ENCODE measurements at regions not wholly inside any gene's neighbourhood (a gene's known extent, or its start where the extent isn't known, plus 50 kb on each side); places are given as distances from the start of the nearest gene placed in this dataset.

DNA sequence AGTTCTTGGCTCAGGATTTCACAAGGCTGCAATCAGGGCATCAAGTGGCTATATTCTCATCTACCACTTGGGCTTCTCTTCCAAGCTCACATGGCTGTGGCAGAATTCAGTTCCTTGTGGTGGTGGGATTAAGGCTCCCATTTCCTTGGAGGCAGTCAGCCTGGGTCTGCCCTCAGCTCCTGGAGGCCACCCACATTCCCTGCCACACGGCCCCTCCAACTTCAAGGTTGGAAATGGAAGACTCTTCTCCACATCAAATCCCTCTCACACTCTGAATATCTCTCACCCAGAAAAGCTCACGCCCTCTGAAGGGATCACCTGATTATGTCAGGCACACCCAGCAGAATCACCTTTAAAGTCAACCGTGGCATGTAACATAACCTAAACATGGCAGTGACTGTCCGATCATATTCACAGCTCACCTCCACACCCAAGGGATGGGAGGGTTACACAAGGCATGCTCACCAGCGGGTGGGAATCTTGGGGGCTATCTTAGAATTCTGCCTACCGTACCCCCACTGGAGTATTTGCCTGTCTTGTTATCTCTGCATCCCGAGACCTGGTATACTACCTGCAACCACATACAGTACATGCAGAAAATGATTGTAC, 256.2 kb upstream of the KLHL29 start:
- ChIA-PET CTCF (no interaction called here), POLR2A (no interaction called here), RAD21 (ENCODE audit: low non-redundant PET in 1 of 2, low total read pairs in 2 of 2, uncharacterized antibody in 2 of 2, unreplicated experiment in 2 of 2) (no interaction called here)
- Histone ChIP-seq H3K36me3 (ENCODE audit: control insufficient read depth in 1 of 2, insufficient read depth in 2 of 2, low read length in 2 of 2) (no peaks in the 10 kb centered on the region), H3K27ac (ENCODE audit: low read depth, low read length) (no peak overlapping the region), H3K79me2 (ENCODE audit: insufficient read depth, low read length) (no peaks in the 10 kb centered on the region), H4K20me1 (ENCODE audit: insufficient read depth) (no peaks in the 10 kb centered on the region), H3K9me3 (ENCODE audit: control insufficient read depth in 1 of 2, insufficient read depth in 1 of 2, low read depth in 1 of 2, low read length in 2 of 2) (no peaks in the 10 kb centered on the region), H3K4me3 (replicated peaks in 1 of 2; ENCODE audit: low read depth in 1 of 2, low read length in 2 of 2) (no peak overlapping the region), H3K4me1 (ENCODE audit: control insufficient read depth in 1 of 2, insufficient read depth in 2 of 2, low read length in 2 of 2) (no peaks in the 10 kb centered on the region), H2AFZ (ENCODE audit: low read depth, low read length, poor library complexity, severe bottlenecking) (no peak overlapping the region), H3K9ac (ENCODE audit: low read length) (no peak overlapping the region), H3K4me2 (ENCODE audit: low read length) (no peak overlapping the region), H3K27me3 (ENCODE audit: insufficient read depth, low read length) (peaks cover 14% of the 10 kb centered on the region), H3K9me2 (ENCODE audit: insufficient read depth) (no peaks in the 10 kb centered on the region)
- intact Hi-C loops (cut with micrococcal nuclease) = no loop called here
- DNase-seq (ENCODE audit: low read depth, low spot score) = no peak
- no peak for ATAC-seq
- TF ChIP-seq POLR2A (IDR thresholded peaks at IDR 0.05; ENCODE audit: borderline replicate concordance, extremely low read depth, insufficient read depth, insufficient read length) (no peak), TCF7L2 (IDR thresholded peaks at IDR 0.05; ENCODE audit: borderline replicate concordance, extremely low read depth, insufficient read depth, insufficient read length) (no peak), CEBPB (IDR thresholded peaks at IDR 0.05; ENCODE audit: low read depth) (no peak), RAD21 (IDR thresholded peaks at IDR 0.05; ENCODE audit: low read depth) (no peak), POLR2AphosphoS5 (IDR thresholded peaks at IDR 0.05; ENCODE audit: low read depth, low read length) (no peak), EZH2phosphoT487 (IDR thresholded peaks at IDR 0.05; ENCODE audit: borderline replicate concordance) (no peak), ZNF274 (IDR thresholded peaks at IDR 0.05; ENCODE audit: low read depth, low read length) (no peak), CBX3 (IDR thresholded peaks at IDR 0.05; ENCODE audit: low read depth) (no peak), EZH2 (IDR thresholded peaks at IDR 0.05) (no peak), ZFX (IDR thresholded peaks at IDR 0.05) (no peak)
- TF ChIP-seq, protein P1, sequence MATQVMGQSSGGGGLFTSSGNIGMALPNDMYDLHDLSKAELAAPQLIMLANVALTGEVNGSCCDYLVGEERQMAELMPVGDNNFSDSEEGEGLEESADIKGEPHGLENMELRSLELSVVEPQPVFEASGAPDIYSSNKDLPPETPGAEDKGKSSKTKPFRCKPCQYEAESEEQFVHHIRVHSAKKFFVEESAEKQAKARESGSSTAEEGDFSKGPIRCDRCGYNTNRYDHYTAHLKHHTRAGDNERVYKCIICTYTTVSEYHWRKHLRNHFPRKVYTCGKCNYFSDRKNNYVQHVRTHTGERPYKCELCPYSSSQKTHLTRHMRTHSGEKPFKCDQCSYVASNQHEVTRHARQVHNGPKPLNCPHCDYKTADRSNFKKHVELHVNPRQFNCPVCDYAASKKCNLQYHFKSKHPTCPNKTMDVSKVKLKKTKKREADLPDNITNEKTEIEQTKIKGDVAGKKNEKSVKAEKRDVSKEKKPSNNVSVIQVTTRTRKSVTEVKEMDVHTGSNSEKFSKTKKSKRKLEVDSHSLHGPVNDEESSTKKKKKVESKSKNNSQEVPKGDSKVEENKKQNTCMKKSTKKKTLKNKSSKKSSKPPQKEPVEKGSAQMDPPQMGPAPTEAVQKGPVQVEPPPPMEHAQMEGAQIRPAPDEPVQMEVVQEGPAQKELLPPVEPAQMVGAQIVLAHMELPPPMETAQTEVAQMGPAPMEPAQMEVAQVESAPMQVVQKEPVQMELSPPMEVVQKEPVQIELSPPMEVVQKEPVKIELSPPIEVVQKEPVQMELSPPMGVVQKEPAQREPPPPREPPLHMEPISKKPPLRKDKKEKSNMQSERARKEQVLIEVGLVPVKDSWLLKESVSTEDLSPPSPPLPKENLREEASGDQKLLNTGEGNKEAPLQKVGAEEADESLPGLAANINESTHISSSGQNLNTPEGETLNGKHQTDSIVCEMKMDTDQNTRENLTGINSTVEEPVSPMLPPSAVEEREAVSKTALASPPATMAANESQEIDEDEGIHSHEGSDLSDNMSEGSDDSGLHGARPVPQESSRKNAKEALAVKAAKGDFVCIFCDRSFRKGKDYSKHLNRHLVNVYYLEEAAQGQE (IDR thresholded peaks at IDR 0.05; ENCODE audit: low read depth) = no peak
- TF ChIP-seq, protein P2, sequence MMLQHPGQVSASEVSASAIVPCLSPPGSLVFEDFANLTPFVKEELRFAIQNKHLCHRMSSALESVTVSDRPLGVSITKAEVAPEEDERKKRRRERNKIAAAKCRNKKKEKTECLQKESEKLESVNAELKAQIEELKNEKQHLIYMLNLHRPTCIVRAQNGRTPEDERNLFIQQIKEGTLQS (IDR thresholded peaks at IDR 0.05) = no peak
- TF ChIP-seq, protein P3, sequence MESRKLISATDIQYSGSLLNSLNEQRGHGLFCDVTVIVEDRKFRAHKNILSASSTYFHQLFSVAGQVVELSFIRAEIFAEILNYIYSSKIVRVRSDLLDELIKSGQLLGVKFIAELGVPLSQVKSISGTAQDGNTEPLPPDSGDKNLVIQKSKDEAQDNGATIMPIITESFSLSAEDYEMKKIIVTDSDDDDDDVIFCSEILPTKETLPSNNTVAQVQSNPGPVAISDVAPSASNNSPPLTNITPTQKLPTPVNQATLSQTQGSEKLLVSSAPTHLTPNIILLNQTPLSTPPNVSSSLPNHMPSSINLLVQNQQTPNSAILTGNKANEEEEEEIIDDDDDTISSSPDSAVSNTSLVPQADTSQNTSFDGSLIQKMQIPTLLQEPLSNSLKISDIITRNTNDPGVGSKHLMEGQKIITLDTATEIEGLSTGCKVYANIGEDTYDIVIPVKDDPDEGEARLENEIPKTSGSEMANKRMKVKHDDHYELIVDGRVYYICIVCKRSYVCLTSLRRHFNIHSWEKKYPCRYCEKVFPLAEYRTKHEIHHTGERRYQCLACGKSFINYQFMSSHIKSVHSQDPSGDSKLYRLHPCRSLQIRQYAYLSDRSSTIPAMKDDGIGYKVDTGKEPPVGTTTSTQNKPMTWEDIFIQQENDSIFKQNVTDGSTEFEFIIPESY (IDR thresholded peaks at IDR 0.05; ENCODE audit: extremely low read depth, insufficient replicate concordance, low read length) = no peak
- no TSS peak for BruUV-seq (replicated peaks)
